GM06990 (cell line): ENCODE measurements at regions not wholly inside any gene's neighbourhood (a gene's known extent, or its start where the extent isn't known, plus 50 kb on each side); places are given as distances from the start of the nearest gene placed in this dataset.

Experiments
- DNase-seq: peaks from one replicate; pipeline ENCODE4 v3.0.0-alpha.2; 2011; ENCODE audit not compliant: insufficient read length; ENCODE audit errors: extremely low read depth
- H3K27me3 ChIP-seq: replicated peaks from 2 replicates; pipeline ENCODE4 v1.6.0; 2011; ENCODE audit warnings: low read length; ENCODE audit not compliant: control insufficient read depth, insufficient read depth
- H3K36me3 ChIP-seq: 2 replicates; pipeline ENCODE4 v1.5.1; 2011; ENCODE audit warnings: low read length; ENCODE audit not compliant: control insufficient read depth, insufficient read depth
- H3K4me3 ChIP-seq: replicated peaks from 2 replicates; pipeline ENCODE4 v1.5.1; 2011; ENCODE audit warnings: low read depth, mild to moderate bottlenecking, control low read depth, low read length
- TF ChIP-seq, protein P1 (sequence below): IDR thresholded peaks from 2 replicates; pipeline ENCODE4 v1.5.1; 2011; ENCODE audit warnings: low read length, control low read depth, mild to moderate bottlenecking, inconsistent platforms; ENCODE audit not compliant: insufficient read depth, poor library complexity, severe bottlenecking

DNA sequence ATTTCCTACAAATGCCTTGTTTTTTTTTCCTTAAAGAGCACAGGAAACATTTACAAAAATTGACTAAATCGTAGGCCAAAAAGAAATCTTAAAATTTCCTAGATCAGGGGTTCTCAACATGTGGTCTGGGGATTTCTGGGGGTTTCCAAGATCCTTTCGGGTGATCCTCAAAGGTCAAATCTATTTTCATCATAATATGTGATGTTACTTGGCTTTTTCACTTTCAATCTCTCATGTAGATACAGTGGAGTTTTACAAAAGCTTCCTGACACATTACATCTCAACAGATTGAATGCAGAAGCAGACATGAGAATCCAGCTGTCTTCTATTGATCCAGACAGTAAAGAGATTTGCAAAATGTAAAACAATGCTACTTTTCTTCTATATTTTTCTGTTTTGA is 497.3 kb downstream of the INHBA start:
- no peaks in the 10 kb centered on the region for H3K27me3 ChIP-seq
- H3K36me3 ChIP-seq = no peaks in the 10 kb centered on the region
- TF ChIP-seq, protein P1, sequence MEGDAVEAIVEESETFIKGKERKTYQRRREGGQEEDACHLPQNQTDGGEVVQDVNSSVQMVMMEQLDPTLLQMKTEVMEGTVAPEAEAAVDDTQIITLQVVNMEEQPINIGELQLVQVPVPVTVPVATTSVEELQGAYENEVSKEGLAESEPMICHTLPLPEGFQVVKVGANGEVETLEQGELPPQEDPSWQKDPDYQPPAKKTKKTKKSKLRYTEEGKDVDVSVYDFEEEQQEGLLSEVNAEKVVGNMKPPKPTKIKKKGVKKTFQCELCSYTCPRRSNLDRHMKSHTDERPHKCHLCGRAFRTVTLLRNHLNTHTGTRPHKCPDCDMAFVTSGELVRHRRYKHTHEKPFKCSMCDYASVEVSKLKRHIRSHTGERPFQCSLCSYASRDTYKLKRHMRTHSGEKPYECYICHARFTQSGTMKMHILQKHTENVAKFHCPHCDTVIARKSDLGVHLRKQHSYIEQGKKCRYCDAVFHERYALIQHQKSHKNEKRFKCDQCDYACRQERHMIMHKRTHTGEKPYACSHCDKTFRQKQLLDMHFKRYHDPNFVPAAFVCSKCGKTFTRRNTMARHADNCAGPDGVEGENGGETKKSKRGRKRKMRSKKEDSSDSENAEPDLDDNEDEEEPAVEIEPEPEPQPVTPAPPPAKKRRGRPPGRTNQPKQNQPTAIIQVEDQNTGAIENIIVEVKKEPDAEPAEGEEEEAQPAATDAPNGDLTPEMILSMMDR = no peak
- DNase-seq = peak; percentile 36
- no peak overlapping the region for H3K4me3 ChIP-seq

DNA sequence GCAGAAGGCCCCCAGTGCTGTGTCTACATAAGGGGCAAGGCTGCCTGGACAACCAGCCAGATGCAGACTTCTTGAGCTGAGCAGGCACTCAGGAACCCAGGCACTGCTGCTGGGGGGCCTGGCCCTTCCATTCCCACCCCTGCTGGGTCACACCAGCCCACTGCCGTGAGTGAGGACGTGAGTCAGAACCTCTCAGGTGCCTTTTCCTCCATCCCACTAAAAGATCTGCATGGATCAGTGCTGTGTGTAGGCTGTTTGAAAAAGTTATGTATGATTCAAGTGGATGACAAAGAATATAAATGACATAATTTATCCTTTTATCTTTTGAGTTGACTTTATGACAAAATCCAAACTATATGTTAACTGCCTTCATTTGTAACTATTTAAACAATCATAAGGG is 499.3 kb downstream of the INHBA start:
- Histone ChIP-seq H3K4me3 (no peak overlapping the region), H3K27me3 (no peaks in the 10 kb centered on the region), H3K36me3 (no peaks in the 10 kb centered on the region)
- TF ChIP-seq, protein P1 = no peak
- no peak for DNase-seq

GRCh38 chr7:41201021-41201420 is 501.9 kb downstream of the INHBA start:
- Histone ChIP-seq H3K4me3 (no peak overlapping the region), H3K36me3 (no peaks in the 10 kb centered on the region), H3K27me3 (no peaks in the 10 kb centered on the region)
- DNase-seq = no peak
- TF ChIP-seq, protein P1 = no peak

DNA sequence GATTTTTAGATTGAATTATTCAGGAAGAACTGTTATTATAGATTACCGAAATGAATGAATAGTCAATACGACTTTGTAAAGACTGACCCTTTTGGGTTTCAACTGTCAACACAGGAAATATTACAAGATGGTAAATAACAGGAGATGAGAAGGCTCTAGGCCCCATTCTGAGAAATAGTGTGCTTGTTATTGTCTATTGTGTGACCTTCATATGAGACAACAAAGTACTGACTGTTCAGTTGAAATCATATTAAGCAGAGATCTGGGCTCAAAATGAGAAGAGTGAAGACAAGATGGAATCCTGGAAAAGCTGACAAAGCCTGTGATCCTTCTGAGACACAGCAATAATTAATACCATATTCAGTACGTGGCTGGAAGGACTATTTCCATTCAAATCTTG is 503.8 kb downstream of the INHBA start:
- no peak overlapping the region for H3K4me3 ChIP-seq
- no peaks in the 10 kb centered on the region for H3K36me3 ChIP-seq
- no peaks in the 10 kb centered on the region for H3K27me3 ChIP-seq
- TF ChIP-seq, protein P1 = no peak
- DNase-seq = no peak

GRCh38 chr7:41198502-41198901 is 504.4 kb downstream of the INHBA start:
- Histone ChIP-seq H3K27me3 (no peaks in the 10 kb centered on the region), H3K4me3 (no peak overlapping the region), H3K36me3 (no peaks in the 10 kb centered on the region)
- TF ChIP-seq, protein P1 = no peak
- no peak for DNase-seq

- Histone ChIP-seq H3K27me3 (no peaks in the 10 kb centered on the region), H3K36me3 (no peaks in the 10 kb centered on the region), H3K4me3 (no peak overlapping the region)
- no peak for DNase-seq
- TF ChIP-seq, protein P1 = no peak
Measured at GRCh38 chr7:41197769-41198168, 505.1 kb downstream of the INHBA start.
